Gastrocnemius medialis (tissue), 4 donors: ENCODE measurements at regions not wholly inside any gene's neighbourhood (a gene's known extent, or its start where the extent isn't known, plus 50 kb on each side); places are given as distances from the start of the nearest gene placed in this dataset.

Source experiments
- CTCF ChIP-seq, 5 experiments: fragments of 450-650 bp in 3 of 5; fragments of 200-600 bp in 2 of 5; sonication (generic) in 2 of 5; IDR thresholded peaks in 4 of 5; conservative IDR thresholded peaks in 1 of 5; 1 replicate in 4 of 5; 2 replicates in 1 of 5; pipeline ENCODE4 v1.5.1; 2016 to 2019; ENCODE audit warnings: antibody characterized with exemption in 5 of 5, mild to moderate bottlenecking in 3 of 5, moderate library complexity in 3 of 5
- POLR2A ChIP-seq, 2 donors: fragments of 450-650 bp; IDR thresholded peaks; one replicate each; pipeline ENCODE4 v1.6.1; 2017; ENCODE audit warnings: antibody characterized with exemption in 2 of 2, mild to moderate bottlenecking in 2 of 2, moderate library complexity in 2 of 2

- TF ChIP-seq CTCF (IDR thresholded peaks at IDR 0.05 in 4 of 5, conservative IDR thresholded peaks at IDR 0.05 in 1 of 5) = no peak
- TF ChIP-seq POLR2A (IDR thresholded peaks at IDR 0.05) = no peak
These were observed 366.3 kb upstream of the ADAMTS16 start for GRCh38 chr5:4773827-4774317.
